T-helper 2 cell (primary cell): ENCODE measurements at regions not wholly inside any gene's neighbourhood (a gene's known extent, or its start where the extent isn't known, plus 50 kb on each side); places are given as distances from the start of the nearest gene placed in this dataset.
"Not testable (repeated sequence)": the region's sequence is repeated elsewhere in the genome, so short reads cannot be mapped to it uniquely, and the experiment has no call there.

Source experiments
- DNase-seq, 5 experiments: peaks; one replicate each; pipeline versions ENCODE4 v3.0.0 to v3.0.0-alpha.2; 2012 to 2022

DNA sequence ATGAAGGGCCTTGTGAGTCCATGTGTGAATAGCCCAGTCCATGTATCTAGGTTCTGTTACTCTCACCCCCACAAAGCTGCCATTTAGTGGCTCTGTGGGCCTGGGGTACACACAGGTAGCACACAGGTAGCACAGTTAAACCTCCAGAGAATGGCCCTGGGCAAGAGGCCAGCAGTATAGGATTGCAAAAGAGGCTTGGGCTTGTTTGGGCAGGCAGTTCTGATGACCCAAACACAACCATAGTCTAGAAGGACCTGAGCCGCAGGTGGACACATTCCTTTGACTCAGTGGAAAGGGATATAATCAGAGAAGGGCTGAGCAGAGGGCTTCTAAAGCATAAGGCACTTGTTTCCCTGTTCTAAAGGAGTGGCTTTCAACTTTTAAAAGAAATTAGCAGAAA lies 326.8 kb upstream of the SGCD start:
- no peak for DNase-seq

DNA sequence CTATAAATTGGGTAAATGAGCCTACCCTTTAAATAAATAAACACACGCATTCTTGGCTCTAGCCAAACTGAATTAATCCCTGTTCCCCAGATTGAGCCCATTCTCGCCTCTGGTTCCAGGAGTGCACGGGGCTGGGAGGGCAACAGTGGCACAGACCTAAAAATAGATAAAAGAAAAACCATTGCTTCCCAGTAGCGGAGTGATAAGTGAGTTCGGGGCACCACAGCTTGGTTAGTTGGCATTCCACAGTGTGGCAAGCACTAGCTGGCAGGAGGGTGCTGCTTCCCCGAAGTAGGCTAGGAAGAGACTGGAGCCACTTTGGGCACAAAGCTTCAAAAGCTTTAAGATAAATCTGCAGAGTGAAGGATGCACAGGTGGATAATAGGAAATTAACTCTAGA lies 322.2 kb upstream of the SGCD start:
- DNase-seq = no peak

DNA sequence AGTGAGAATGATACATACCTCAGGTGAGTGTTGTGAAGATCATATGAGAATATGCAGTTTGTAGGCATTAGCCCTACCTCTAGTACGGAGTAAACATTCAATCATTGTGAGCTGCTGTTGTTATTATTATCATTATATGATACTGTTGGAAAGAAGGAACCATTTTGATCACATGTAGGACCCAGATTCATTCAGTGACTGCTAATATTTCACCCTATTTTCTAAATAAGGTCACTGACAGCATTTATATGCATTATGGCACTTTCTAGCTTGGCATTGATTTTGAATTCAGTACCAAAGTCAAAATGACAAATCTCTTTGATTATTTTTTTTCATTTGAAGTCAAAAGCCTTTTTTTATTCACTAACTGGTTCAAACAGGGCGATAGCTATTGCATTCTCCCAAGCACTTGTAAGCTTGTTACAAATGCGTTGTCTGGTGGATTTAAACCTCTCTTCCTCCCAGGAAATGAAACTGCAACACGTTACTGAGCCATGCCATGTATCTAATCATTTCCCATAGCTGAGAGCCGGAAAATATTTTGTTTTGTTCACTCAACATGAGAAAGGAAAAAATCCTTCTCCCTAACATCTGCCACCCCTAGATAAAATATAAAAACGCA lies 320.8 kb upstream of the SGCD start:
- DNase-seq = no peak

DNA sequence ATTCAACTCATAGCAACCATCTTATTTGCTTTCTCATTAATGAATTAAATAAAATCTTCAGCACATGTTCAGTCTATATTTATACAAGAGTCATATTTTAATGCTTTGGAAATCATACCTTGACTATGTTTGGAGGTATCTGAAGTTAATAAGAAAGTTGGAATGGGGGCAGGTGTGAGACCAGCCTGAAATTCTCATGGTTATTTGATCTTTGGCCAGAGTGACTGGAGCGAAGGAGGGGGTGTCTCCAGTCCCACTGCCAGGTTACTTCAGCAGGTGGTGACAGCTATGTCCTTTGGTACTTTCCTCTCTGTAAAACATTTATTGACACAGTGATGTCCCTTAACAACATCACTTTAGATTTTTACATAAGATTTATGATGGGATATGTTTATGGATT lies 318.1 kb upstream of the SGCD start:
- no peak for DNase-seq

DNA sequence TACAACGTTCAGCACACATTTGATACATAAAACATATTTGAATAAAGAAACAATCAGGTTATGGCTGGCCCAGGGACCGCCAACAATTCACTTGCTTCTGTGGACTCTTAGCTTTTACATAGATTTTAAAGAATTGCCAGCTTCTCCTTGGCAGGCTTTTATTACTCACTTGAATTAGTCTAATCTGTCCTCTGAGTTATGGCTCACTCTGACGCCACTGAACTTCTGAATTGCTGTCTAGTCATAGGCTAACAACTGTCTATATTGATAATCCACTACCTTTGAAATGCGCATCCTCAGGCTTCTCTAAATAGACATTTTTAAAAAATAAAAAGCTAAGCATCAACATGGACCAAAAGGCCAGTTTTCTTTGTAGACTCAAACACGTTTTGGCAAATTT lies 317.4 kb upstream of the SGCD start:
- no peak for DNase-seq

DNA sequence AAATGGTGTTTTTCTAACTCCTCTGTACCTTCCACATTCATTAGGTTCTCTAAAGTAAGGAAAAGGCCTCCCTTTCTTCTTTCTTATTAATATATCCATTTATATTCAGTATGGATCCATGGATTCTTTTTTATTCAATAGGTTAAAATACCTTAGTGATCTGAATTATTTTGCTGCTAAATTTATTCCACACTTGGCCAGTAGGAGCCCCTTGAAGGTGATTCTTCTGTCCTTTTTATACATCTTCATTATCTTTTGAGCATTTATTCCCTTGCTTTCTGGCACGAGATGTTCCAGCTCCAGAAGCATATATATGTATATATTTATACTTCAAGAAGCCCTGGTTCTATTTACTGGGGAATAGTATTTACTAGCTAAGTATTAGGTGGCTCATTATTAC lies 311.8 kb upstream of the SGCD start:
- DNase-seq = no peak

DNA sequence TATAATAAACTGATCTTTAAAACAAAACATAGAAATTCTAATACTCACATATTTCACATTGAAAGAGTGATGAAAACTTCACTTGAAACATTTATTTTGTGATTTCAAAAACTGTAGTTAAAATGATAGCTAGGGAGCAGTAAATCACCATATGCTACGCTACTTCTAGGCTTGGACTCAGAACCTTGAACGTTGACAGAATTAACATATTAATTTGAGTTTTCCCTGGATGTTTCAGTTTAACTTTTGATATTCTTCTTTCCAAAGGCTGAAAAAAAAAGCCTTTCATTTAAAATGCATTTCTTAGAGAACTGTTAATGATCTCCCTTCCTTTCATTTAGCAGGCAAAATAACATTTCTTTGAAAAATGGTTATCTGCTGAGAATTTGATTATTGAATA lies 307.8 kb upstream of the SGCD start:
- no peak for DNase-seq

DNA sequence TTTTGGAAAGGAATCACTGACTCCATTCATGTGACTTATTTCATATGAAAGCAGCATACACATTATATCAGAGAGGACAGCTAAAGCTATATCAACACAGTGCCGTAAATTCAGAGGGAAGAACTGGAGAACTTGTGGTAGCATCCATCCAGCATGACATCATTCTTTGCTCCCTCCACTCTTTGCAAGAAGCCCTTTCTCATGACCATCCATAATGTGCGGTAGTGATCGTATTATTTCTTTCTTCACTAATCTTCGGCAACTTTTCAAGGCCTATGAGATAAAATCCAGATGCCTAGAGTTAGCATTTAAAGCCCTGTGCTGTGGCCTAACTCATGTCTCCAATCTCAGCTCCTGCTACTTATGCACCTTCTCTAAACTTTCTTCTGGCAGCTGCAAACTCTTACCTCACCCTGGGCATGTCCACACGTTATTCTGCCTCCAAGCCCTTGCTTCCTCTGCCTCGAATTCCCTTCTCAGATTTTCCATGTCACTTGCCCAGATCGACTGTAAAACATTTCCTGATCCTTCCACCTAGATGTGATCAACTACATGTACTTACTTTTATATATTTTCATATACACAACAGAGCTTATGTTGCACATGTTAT lies 307.3 kb upstream of the SGCD start:
- no peak for DNase-seq

DNA sequence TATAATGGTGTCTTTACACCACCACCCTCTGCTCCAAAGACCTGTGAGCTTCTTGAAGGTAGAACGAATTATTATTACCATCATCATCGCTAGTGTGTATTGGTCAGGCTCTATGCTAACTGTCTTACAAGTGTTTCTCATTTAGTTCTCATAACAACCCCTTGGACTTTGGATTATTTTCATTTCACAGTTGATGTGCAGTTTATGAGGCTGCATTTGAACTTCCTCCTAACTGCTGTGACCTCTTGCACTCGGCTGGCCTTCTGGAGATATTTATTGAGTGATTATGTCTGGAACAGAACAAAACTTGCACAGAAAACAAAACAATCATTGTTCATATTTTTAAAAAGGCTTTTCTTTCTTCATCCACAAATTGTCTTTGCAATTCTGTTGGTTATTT lies 306.3 kb upstream of the SGCD start:
- DNase-seq = no peak

DNA sequence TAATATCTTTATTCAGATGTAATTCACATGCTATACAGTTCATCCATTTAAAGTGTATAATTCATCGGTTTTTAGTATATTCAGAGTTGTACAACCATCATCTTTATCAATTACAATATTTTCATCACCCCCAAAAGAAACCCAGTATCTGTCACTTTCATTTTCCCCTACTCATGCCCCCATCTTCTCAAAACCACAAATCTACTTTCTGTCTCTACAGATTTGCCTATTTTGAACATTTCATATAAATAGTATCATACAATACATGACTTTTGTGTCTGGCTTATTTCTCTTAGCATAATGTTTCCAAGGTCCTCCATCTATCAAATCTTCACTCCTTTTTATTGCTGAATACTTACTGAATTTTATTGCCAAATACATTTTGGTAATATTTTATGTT lies 305.1 kb upstream of the SGCD start:
- DNase-seq = no peak

DNA sequence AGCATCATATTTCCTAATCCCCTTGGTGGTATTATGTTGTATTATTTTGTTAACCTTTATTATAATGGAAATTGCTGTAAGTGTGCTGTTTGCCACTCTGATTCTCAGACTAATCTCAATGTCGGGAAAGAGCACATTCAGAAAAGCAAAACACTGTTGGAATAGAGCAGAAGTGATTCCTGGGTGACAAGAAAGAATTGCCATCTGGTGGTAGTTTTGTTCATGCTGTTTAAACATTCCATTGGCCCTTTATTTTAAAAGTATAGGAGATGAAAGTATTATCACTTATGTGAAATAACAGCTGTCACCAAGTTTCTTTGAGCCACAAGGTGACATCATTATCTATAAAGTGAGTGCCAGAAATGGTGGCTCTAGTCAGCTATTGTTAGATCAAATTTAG lies 301.3 kb upstream of the SGCD start:
- no peak for DNase-seq

DNA sequence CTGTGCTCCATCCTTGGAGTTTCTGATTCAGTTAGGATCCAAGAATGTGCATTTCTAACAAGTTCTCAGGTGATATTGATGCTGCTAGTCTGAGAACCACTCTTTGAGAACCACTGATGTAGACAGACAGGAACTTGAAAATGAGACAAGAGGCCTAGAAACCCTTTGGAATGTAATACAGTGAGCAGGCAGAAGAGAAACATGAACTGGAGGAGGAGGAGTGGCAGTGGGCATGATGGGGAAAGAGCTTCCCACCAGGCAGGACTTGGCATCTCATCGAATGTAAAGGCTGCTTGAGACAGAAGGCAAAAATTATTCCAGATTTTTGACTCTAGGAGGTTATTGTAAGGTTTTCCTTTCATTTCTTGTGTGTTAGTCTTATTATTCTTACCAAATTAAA lies 295.8 kb upstream of the SGCD start:
- no peak for DNase-seq

DNA sequence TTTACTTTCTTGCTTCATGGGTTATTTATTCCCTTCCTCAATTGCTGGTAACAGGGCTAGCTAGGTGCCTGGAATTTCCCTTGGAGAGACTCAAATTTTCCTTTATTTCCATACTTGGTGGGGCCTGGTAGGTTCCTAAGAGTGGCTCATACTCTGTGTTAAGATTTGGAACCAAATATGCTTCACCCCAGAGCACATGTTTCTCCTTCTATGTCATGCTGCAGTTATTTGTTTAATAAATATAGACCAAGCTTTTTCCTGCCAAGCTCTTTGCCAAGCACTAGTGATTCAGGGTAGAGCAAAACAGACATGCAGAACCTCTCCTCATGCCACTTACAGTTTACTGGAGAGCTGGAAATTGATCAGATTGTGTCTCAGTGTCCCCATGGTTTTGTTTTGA lies 290.3 kb upstream of the SGCD start:
- no peak for DNase-seq

DNA sequence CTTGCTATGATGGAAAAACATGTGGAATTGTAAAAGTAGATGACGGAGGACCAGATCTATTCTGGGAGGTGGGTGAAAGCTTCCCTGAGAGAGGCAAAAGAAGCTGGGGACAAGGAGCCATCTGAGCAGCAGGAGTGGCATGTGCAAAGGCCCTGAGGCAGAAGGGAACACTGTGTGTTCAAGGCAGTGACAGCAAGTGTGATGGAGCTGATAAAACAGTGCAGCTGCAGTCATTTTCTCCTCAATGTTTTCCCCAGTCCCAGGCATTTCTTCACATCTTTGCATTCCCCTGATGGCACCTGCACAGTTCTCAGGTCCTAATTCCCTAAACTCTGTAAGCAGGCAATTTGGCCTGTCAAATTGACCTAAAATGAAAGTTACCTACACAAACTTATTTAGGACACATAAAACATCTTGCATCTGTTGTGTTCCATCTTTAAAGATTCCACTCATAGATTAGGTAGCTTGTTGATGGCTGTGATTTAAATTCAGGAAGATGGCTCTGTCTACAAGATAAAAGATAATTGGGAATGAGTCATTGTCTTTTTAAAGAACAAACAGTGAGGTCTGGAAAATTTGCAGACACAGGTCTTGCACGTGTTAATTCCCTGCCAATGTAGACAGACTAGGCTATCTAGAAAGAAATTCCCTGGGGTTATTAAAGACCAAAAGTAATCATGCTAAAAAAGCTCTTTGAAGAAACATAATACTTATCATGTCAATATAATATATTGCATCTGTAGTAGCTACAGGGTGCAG lies 289.6 kb upstream of the SGCD start:
- no peak for DNase-seq

DNA sequence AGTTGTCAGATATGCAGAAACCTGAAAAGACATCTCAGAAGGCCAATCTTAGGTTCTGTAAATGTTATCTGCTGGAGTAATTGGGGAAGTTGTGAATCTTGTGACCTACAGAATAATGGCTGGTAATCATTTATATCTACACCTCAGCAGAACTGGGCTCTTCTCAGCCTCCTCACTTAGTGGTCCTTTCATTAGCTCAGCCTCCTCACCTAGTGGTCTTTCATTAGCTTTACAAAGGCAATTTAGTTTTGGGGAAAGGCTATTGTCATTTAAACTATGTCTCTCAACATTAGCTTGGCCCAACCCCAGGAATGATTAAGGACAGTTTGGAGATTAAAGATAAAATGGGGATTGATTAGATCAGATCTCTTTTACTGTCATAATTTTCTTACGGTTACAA lies 284.2 kb upstream of the SGCD start:
- no peak for DNase-seq

DNA sequence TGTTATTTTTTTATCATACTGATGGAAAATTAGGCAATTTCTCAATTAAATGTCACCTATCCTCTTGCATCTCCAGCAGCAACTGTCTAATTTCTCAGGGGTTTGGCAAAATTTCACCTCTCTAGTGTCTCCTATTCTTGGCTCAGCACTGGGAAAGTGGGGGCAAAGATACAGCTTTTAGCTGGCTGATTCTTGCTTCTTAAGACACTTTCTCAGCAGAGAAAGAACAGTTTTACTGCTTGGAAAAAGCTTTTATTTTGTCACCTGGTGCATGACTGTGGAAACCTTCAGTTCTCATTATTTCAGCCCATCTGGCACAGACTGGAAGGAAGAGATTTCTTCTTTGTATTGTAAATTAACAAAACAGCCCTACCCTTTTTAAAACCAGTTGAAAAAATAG lies 283.6 kb upstream of the SGCD start:
- no peak for DNase-seq

DNA sequence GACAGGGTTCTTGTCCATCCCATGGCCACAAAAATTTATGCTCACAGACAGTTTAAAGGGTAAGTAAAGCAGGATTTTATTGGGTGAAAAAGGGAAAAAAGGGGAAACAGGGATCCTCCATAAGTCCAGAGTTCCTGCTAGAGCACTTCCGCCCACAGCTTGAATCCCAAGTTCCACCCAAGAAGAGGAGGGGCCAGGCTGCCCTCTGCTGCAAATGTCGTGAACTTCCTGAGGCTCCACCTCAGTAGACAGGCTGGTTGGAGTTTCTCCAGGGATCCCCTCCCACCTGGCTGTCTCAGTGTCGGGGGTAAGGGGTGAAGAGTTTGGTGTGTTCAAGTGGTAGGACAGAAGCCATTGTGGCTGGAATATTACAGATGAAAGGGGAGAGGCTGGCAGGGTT lies 275.0 kb upstream of the SGCD start:
- DNase-seq = no peak

DNA sequence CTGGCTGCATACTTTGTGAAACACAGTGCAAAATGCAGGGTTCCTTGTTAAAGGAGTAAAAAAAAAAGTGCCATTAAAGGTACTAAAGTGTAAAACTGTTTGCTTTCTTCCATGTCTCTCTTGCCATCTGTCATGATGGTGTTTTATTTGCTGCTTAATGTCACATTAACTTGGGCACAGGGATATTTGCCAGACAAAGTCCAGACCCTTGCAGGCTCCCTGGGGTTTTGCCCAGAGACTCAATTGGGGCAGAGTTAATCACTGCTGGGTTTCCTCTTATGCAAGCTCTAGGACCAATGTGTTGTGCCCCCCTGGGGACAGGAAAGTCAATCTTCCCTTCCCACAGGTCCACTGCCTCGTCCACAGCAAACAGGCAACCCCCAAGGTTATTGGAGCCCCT lies 274.3 kb upstream of the SGCD start:
- DNase-seq = no peak

DNA sequence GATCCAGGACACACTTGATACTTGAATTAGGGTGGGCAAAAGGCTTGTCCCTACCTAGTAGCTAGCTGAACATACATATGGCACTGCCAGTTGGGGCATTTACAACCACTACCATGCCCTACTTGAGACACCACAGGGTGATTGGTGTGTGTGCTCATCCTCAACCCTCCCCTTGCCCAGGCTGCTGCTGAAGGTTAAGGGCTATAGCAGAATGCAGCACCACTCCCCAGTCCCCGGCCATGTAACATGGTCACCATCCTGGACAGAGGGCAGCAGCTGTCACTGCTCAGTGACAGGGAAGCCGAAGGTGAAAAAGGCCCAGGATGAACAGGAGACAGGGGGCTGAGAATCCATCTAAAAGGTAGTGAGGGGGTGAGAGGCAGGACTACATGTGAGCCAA lies 273.9 kb upstream of the SGCD start:
- DNase-seq = no peak

DNA sequence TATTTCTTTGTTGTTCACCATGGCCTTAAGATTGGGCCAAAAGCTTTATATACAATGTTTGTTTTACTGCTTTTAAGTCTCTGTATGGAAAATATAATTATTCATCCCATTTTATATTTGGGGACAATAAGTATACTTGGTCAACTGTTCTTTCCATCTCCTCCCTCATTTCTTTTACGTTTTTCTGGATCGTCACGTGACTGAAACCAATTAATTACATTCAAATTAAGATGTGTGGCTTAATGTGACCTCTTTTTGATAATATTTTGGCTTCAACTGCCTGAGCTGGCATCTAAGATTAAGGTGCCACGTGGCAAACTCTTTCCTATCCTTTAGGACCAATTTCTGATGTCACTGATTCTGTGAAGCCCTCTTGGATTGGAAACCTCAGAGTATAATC lies 250.1 kb upstream of the SGCD start:
- DNase-seq = no peak

DNA sequence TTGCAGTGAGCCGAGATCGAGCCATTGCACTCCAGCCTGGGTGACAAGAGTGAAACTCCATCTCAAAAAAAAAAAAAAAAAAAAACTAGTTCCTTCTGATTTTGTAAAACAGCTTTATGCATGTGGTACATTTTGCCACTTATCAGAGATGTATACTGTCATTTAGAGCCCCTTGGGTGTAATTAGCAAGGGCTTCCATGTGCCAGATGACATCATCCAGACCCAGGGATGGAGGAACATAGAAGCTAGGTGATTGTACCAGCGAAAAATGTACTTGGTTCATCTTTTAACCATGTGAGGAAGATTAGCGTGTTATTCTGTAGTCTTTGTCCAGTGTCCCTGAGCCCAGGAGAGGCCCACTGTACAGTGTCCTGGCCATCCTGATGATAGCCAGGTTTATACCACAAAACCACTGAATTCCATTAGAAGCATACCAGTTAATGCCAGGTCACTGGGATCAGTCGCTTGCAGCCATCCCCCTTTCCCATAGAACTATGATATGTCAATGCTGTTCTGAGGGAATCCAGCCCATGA lies 239.3 kb upstream of the SGCD start:
- DNase-seq = no peak

DNA sequence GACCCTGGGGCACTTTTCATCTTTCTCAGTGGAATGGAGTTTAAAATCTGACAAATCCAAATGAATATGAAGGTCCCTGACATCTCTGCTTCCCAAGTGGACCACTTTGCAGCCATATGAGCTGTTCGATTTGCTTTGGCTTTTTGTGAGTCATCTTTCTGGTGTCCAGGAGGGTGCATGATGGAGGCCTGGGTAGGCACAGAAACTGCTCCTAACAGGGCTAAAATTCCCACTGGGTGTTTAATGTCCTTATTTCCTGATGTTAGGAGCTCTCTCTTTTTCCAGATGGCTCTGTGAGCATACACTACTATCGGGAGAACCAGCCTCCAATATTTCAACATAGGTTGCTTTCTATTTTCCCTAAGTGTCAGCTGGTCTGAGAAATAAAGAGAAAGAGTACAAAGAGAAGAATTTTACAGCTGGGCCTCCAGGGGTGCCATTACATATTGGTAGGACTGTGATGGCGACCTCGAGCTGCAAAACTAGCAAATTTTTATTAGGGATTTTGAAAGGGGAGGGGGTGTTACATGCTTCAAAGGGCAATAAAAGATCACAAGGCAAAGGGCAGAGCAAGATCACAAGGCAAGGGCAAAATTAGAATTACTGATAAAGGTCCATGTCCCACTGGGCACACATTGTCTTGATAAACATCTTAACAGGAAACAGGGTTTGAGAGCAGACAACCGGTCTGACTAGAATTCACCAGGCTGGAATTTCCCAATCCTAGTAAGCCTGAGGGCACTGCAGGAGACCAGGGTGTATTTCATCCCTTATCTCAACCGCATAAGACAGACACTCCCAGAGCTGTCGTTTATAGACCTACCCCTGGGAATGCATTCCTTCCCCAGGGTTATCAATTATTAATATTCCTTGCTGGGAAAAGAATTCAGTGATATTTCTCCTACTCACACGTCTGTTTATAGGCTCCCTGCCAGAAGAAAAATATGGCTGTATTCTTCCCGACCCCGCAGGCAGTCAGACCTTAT lies 236.7 kb upstream of the SGCD start:
- not testable (repeated sequence) for DNase-seq

DNA sequence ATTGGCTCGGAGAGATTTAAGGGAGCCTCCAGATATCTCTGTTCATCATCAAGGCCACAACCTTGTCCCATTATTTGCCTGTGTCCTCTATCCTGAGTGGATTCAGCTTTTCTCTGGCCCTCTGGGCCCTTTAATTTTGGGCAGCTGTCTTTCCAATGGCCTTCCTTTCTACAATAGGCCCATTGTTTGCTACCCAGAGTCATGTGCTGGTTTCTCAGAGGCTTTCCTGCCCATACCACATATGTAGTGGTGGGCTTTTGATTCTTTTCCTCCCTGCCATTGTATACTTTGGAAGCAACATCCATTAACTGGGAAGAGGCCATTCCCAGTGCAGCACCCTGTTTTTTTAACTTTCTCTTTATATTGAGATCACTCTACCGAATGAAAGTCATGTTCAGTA lies 233.9 kb upstream of the SGCD start:
- DNase-seq = no peak
